Skeletal muscle tissue (tissue), 3 donors: ENCODE measurements at regions not wholly inside any gene's neighbourhood (a gene's known extent, or its start where the extent isn't known, plus 50 kb on each side); places are given as distances from the start of the nearest gene placed in this dataset.

Experiments used
- H3K27ac ChIP-seq: one replicate; pipeline ENCODE4 v1.7.0; 2013; ENCODE audit warnings: mild to moderate bottlenecking, low read depth, low read length, inconsistent platforms
- H3K27me3 ChIP-seq, 3 donors: one replicate each; pipeline ENCODE4 v1.7.0; 2013; ENCODE audit warnings: low read length in 3 of 3; ENCODE audit not compliant: control insufficient read depth in 3 of 3, insufficient read depth in 3 of 3
- H3K36me3 ChIP-seq, 3 donors: one replicate each; pipeline ENCODE4 v1.7.0; 2013; ENCODE audit warnings: low read length in 3 of 3; ENCODE audit not compliant: control insufficient read depth in 3 of 3, insufficient read depth in 3 of 3
- H3K4me1 ChIP-seq, 3 donors: one replicate each; pipeline ENCODE4 v1.7.0; 2013; ENCODE audit warnings: low read length in 3 of 3, mild to moderate bottlenecking in 3 of 3; ENCODE audit not compliant: control insufficient read depth in 3 of 3, insufficient read depth in 3 of 3
- H3K4me3 ChIP-seq, 3 donors: one replicate each; pipeline ENCODE4 v1.7.0; 2013; ENCODE audit warnings: low read length in 3 of 3
- H3K9ac ChIP-seq, 3 donors: one replicate each; pipeline ENCODE4 v1.7.0; 2013; ENCODE audit warnings: low read length in 3 of 3, mild to moderate bottlenecking in 3 of 3, moderate library complexity in 2 of 3, low read depth in 1 of 3
- H3K9me3 ChIP-seq, 3 donors: one replicate each; pipeline ENCODE4 v1.7.0; 2013; ENCODE audit warnings: low read length in 3 of 3; ENCODE audit not compliant: control insufficient read depth in 3 of 3
- donor health status: Osteomylitis.

GRCh38 chr13:104431895-104432294 is 1365.7 kb upstream of the SLC10A2 start:
- Histone ChIP-seq H3K4me3 (no peak overlapping the region), H3K36me3 (no peaks in the 10 kb centered on the region), H3K27ac (no peak overlapping the region), H3K9me3 (peaks cover 0 to 2% (median 0%) of the 10 kb centered on the region in 3 donors), H3K9ac (no peak overlapping the region), H3K27me3 (no peaks in the 10 kb centered on the region), H3K4me1 (no peaks in the 10 kb centered on the region)

DNA sequence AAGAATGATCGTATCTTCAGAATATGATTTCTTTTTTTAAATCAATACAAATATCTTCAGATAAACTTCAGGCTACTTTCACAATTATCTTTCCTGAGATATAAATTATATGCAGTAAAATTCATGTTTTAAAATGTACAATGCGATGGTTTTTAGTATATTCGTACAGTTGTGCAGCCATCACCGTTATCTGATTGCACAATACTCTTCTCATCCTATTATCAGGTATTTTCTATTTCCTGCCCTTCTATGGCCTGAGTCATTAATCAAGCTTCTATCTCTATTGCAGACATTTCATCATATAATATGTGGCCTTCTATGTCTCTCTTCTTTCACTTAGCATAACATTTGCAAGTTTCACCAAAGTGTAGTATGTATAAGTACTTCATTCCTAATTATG is 1360.2 kb upstream of the SLC10A2 start:
- no peaks in the 10 kb centered on the region for H3K36me3 ChIP-seq
- H3K27me3 ChIP-seq, result no peaks in the 10 kb centered on the region
- no peak overlapping the region for H3K4me3 ChIP-seq
- no peaks in the 10 kb centered on the region for H3K4me1 ChIP-seq
- no peak overlapping the region for H3K27ac ChIP-seq
- H3K9ac ChIP-seq, result no peak overlapping the region
- peaks cover 0 to 2% (median 0%) of the 10 kb centered on the region in 3 donors for H3K9me3 ChIP-seq

- no peak overlapping the region for H3K4me3 ChIP-seq
- H3K4me1 ChIP-seq, result no peaks in the 10 kb centered on the region
- no peak overlapping the region for H3K9ac ChIP-seq
- no peaks in the 10 kb centered on the region for H3K36me3 ChIP-seq
- no peaks in the 10 kb centered on the region for H3K27me3 ChIP-seq
- H3K9me3 ChIP-seq, result no peaks in the 10 kb centered on the region
- H3K27ac ChIP-seq, result no peak overlapping the region
These were observed 1356.5 kb upstream of the SLC10A2 start for GRCh38 chr13:104422668-104423067.

DNA sequence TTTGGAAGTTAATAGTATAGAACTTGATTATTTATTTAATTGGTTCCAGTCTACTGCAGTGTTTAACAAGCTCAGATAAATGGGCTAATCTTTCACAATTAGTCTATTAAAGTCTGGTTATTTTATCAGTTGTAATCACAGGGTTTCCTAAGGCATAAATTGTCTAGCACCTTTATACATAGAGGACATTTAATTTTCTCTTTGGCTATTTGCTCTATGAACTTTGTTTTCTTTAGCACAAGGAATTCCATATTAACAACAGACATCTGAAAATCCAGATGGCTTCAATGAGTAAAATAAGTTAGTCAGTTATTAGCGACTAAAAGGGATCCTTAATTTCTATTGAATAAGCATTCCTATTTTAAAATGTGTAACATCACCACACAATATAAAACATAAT is 1350.8 kb upstream of the SLC10A2 start:
- H3K4me1 ChIP-seq, result no peaks in the 10 kb centered on the region
- H3K9me3 ChIP-seq, result no peaks in the 10 kb centered on the region
- H3K27me3 ChIP-seq, result no peaks in the 10 kb centered on the region
- H3K36me3 ChIP-seq, result no peaks in the 10 kb centered on the region
- H3K9ac ChIP-seq, result no peak overlapping the region
- H3K4me3 ChIP-seq, result no peak overlapping the region
- no peak overlapping the region for H3K27ac ChIP-seq

DNA sequence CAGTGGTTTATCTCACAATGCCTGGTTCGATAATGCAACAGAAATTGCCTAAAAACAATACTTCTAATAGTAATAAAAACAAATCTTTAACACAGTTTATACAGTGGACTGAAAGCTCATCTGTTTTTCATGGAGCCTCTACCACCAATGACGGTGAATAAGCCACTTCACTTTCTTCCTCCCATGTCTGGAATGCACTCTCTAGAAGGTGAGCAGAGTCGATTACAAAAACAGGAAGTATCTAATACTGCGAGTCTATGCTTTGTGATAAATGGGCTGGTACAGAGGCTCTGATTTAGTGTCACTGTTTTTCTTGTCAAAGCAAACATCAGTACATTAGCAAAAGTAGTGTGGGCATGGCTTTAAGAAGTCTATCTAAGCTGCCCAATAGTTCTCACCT is 1348.6 kb upstream of the SLC10A2 start:
- Histone ChIP-seq H3K9me3 (no peaks in the 10 kb centered on the region), H3K4me3 (no peak overlapping the region), H3K9ac (no peak overlapping the region), H3K36me3 (no peaks in the 10 kb centered on the region), H3K27me3 (no peaks in the 10 kb centered on the region), H3K4me1 (no peaks in the 10 kb centered on the region), H3K27ac (no peak overlapping the region)

GRCh38 chr13:104414181-104414580 is 1348.0 kb upstream of the SLC10A2 start:
- Histone ChIP-seq H3K9ac (no peak overlapping the region), H3K4me1 (no peaks in the 10 kb centered on the region), H3K36me3 (no peaks in the 10 kb centered on the region), H3K27ac (no peak overlapping the region), H3K27me3 (no peaks in the 10 kb centered on the region), H3K4me3 (no peak overlapping the region), H3K9me3 (no peaks in the 10 kb centered on the region)

GRCh38 chr13:104411141-104411765 is 1345.0 kb upstream of the SLC10A2 start:
- H3K27me3 ChIP-seq, result no peaks in the 10 kb centered on the region
- no peaks in the 10 kb centered on the region for H3K36me3 ChIP-seq
- H3K9ac ChIP-seq, result no peak overlapping the region
- no peaks in the 10 kb centered on the region for H3K4me1 ChIP-seq
- H3K9me3 ChIP-seq, result no peaks in the 10 kb centered on the region
- H3K4me3 ChIP-seq, result no peak overlapping the region
- H3K27ac ChIP-seq, result no peak overlapping the region

GRCh38 chr13:104408733-104409132 is 1342.5 kb upstream of the SLC10A2 start:
- no peaks in the 10 kb centered on the region for H3K4me1 ChIP-seq

GRCh38 chr13:104404325-104404724 is 1338.1 kb upstream of the SLC10A2 start:
- Histone ChIP-seq H3K27ac (no peak overlapping the region), H3K36me3 (no peaks in the 10 kb centered on the region), H3K9me3 (no peaks in the 10 kb centered on the region), H3K4me3 (no peak overlapping the region), H3K9ac (no peak overlapping the region), H3K4me1 (no peaks in the 10 kb centered on the region), H3K27me3 (no peaks in the 10 kb centered on the region)

More at GRCh38 chr13:104408733-104409132, 1342.5 kb upstream of the SLC10A2 start:
- Histone ChIP-seq H3K9me3 (no peaks in the 10 kb centered on the region), H3K36me3 (no peaks in the 10 kb centered on the region), H3K4me3 (no peak overlapping the region), H3K27ac (no peak overlapping the region), H3K27me3 (no peaks in the 10 kb centered on the region), H3K9ac (no peak overlapping the region)

DNA sequence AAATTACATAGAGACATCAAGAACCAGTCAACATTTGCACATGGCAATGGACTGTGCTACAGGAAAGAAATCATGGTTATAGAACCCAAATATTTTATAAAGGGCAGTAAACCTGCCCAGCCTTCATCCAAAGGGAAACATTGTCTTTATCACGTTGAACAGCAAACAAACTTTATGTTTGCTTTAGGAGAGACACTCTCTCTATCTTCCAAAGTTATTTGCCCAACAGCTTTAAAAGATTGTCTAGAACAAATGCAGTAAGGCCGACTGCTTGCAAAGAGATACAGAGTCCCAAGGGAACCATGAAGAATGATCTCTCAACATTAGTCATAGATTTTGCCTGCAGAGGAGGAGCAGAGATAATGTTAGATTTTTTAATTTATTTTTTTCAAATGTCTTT is 1323.5 kb upstream of the SLC10A2 start:
- Histone ChIP-seq H3K9ac (no peak overlapping the region), H3K4me3 (no peak overlapping the region), H3K27me3 (no peaks in the 10 kb centered on the region), H3K9me3 (no peaks in the 10 kb centered on the region), H3K36me3 (no peaks in the 10 kb centered on the region), H3K27ac (no peak overlapping the region), H3K4me1 (no peaks in the 10 kb centered on the region)
